SJSA1 (cell line): ENCODE measurements at regions not wholly inside any gene's neighbourhood (a gene's known extent, or its start where the extent isn't known, plus 50 kb on each side); places are given as distances from the start of the nearest gene placed in this dataset.

ENCODE experiments used
- DNase-seq, 2 experiments: peaks; one replicate each; pipeline ENCODE4 v3.0.0-alpha.2; 2015 to 2020; ENCODE audit warnings: low spot score in 2 of 2, low read depth in 1 of 2
- H3K27ac ChIP-seq: fragments of 250-450 bp; sonication (Bioruptor Pico); 2 replicates; pipeline ENCODE4 v1.5.1; 2020; ENCODE audit warnings: mild to moderate bottlenecking, moderate library complexity
- H3K27me3 ChIP-seq: fragments of 250-450 bp; sonication (Bioruptor Pico); replicated peaks from 2 replicates; pipeline ENCODE4 v1.5.1; 2020; ENCODE audit warnings: mild to moderate bottlenecking, moderate library complexity
- H3K36me3 ChIP-seq: fragments of 250-450 bp; sonication (Bioruptor Pico); 2 replicates; pipeline ENCODE4 v1.5.1; 2020; ENCODE audit warnings: mild to moderate bottlenecking
- H3K4me1 ChIP-seq: fragments of 250-450 bp; sonication (Bioruptor Pico); replicated peaks from 2 replicates; pipeline ENCODE4 v1.6.1; 2021; ENCODE audit warnings: mild to moderate bottlenecking
- H3K4me3 ChIP-seq: fragments of 250-450 bp; sonication (Bioruptor Pico); 2 replicates; pipeline ENCODE4 v1.5.1; 2020; ENCODE audit warnings: mild to moderate bottlenecking
- H3K9me3 ChIP-seq: fragments of 250-450 bp; sonication (Bioruptor Pico); replicated peaks from 2 replicates; pipeline ENCODE4 v1.5.1; 2020; ENCODE audit warnings: mild to moderate bottlenecking

DNA sequence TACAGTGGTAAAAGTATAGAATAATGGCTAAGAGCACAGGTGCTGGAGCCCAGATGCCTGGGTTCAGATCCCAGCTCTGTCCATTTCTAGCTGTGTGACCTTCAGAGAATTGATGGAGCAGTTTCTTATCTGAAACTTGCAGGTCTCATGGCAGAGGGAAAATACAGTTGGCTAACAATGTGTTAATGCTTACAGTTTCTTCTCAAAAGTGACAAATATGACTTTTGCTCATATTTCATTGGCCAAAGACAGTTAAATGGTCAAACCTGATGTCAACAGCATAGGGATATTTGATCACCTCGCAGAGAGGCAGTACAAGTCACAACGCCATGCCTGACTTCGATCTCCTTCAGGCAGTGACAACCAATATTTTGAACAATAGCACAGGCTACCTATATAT lies 60.2 kb upstream of the LCORL start:
- H3K4me3 ChIP-seq, result no peak overlapping the region
- 0 out of 2 replicates have a peak, but pooled peaks cover 4% of the 10 kb centered on the region for H3K27me3 ChIP-seq
- H3K9me3 ChIP-seq, result peaks cover 2% of the 10 kb centered on the region; the same call in 1 of the 2 replicates
- no peaks in the 10 kb centered on the region for H3K4me1 ChIP-seq
- H3K27ac ChIP-seq, result no peak overlapping the region
- no peak for DNase-seq
- H3K36me3 ChIP-seq, result no peaks in the 10 kb centered on the region

DNA sequence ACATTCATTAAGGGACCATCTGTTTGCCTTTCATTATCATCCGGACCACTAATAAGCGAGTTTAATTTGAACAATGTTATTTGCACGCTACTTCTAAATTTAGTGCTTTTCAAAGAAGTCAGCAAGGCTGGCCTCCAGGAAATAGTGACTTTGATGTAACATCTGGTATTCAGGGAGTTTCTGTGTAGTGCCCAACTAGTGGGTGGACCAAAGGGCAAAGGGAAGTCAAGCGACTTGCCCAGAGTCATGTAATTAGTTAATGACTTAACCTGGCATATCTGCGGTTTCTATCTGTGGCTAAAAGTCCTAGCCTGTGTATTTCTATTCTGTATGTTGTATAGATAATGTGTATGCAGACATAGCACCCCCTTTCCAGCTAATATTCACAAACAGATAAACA lies 56.3 kb upstream of the LCORL start:
- Histone ChIP-seq H3K36me3 (no peaks in the 10 kb centered on the region), H3K9me3 (0 out of 2 replicates have a peak, but pooled peaks cover 5% of the 10 kb centered on the region), H3K4me3 (no peak overlapping the region), H3K27ac (no peak overlapping the region), H3K4me1 (no peaks in the 10 kb centered on the region), H3K27me3 (no peaks in the 10 kb centered on the region)
- no peak for DNase-seq

DNA sequence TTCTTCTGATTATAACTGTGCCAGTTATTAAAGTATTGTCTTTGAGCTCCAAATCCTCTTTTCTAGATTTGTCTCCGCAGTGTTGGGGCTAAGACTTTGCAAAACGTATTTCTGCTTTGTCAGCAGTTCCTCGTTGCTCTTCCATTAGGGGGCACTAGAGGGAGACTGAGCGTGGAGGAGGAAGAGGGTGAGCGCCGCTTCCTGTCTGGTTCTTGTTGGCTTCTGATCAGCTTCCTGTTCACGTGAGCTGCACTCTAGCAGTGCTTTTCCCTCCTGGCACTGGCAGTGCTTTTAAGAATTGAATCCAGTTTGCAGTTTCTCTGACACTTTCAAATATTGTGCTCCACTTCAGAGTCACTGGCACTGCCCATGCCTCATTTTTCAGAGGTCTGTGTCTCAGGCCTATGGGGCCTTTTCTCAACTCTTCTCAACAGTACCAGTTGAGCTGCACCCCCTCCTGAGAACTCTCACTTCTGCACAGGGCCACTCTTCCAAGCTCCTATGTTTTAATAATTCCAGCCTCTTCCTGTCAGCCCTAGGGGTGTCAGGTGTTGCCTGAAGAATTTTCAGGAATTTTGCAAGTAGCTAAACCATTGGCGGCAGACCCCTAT lies 54.4 kb upstream of the LCORL start:
- H3K4me1 ChIP-seq, result no peaks in the 10 kb centered on the region
- no peak for DNase-seq

DNA sequence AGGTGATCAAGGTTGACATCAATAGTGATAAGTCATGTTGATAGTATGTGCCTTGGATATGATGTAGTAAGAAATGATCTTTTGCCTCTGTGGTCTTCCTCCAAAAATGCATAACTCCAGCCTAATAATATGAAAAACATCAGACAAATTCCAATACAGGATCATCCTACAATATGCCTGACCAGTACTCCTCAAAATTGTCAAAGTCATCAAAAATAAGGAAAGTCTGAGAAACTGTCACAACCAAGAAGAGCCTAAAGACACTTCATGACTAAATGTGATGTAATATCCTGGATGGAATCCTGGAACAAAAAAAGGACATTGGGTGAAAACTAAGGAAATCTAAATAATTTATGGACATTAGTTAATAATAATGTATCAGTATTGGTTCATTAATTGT lies 50.3 kb upstream of the LCORL start:
- no peak overlapping the region for H3K4me3 ChIP-seq
- DNase-seq, result no peak
- 0 out of 2 replicates have a peak, but pooled peaks cover 3% of the 10 kb centered on the region for H3K9me3 ChIP-seq
- no peaks in the 10 kb centered on the region for H3K4me1 ChIP-seq
- no peaks in the 10 kb centered on the region for H3K27me3 ChIP-seq
- no peak overlapping the region for H3K27ac ChIP-seq
- no peaks in the 10 kb centered on the region for H3K36me3 ChIP-seq

More for the DNA sequence above, 54.4 kb upstream of the LCORL start:
- H3K27me3 ChIP-seq, result no peaks in the 10 kb centered on the region
- 0 out of 2 replicates have a peak, but pooled peaks cover 5% of the 10 kb centered on the region for H3K9me3 ChIP-seq
- H3K27ac ChIP-seq, result no peak overlapping the region
- H3K36me3 ChIP-seq, result no peaks in the 10 kb centered on the region
- H3K4me3 ChIP-seq, result no peak overlapping the region
